Endothelial cell of umbilical vein (primary cell): ENCODE measurements at regions not wholly inside any gene's neighbourhood (a gene's known extent, or its start where the extent isn't known, plus 50 kb on each side); places are given as distances from the start of the nearest gene placed in this dataset.

Experiments
- BruUV-seq: library from RNA; stranded (reverse); fragments of 400-500 nt; replicated peaks from 2 replicates; lab custom pipeline; 2021; lab: Mats Ljungman, UMichigan
- CTCF ChIA-PET: fragments of 300-600, 350-600 bp; sonication (Branson Sonifier 250); formaldehyde crosslinking; loops from one replicate; lab custom pipeline; 2021; ENCODE audit warnings: antibody characterized with exemption, inconsistent platforms; lab: Charles Lee
- POLR2A ChIA-PET: fragments of 300-600, 350-600 bp; sonication (Branson Sonifier 250); formaldehyde crosslinking; loops from one replicate; lab custom pipeline; 2021; ENCODE audit warnings: antibody characterized with exemption, inconsistent platforms; lab: Charles Lee
- DNase-seq: peaks from one replicate; pipeline ENCODE4 v3.0.0-alpha.2; 2011; ENCODE audit warnings: low read depth, low spot score
- FAIRE-seq: peaks from 2 replicates; lab custom pipeline; 2011; peaks lifted over from hg19 to GRCh38; lab: Jason Lieb, UNC
- H2AFZ ChIP-seq: 2 replicates; pipeline ENCODE4 v1.6.0; 2012; ENCODE audit warnings: low read depth, low read length, control low read depth, inconsistent platforms
- H3K27ac ChIP-seq: 2 replicates; pipeline ENCODE4 v1.5.1; 2011; ENCODE audit warnings: low read depth, mild to moderate bottlenecking, control low read depth, low read length, moderate library complexity; ENCODE audit not compliant: insufficient read depth
- H3K27me3 ChIP-seq, 2 experiments: 2 replicates each; pipeline versions ENCODE4 v1.6.0 to v1.6.1; 2011; ENCODE audit warnings: low read length in 2 of 2, mixed read lengths in 1 of 2; ENCODE audit not compliant: control insufficient read depth in 2 of 2, insufficient read depth in 2 of 2
- H3K36me3 ChIP-seq, 2 experiments: 2 replicates in 1 of 2; 3 replicates in 1 of 2; pipeline ENCODE4 v1.5.1; 2011; ENCODE audit warnings: low read length in 2 of 2, mild to moderate bottlenecking in 1 of 2, moderate library complexity in 1 of 2; ENCODE audit not compliant: control insufficient read depth in 2 of 2, insufficient read depth in 2 of 2; ENCODE audit errors: extremely low read depth in 1 of 2
- H3K4me1 ChIP-seq: 3 replicates; pipeline ENCODE4 v1.5.1; 2011; ENCODE audit warnings: mild to moderate bottlenecking, low read length; ENCODE audit not compliant: control insufficient read depth, insufficient read depth; ENCODE audit errors: extremely low read depth
- H3K4me2 ChIP-seq: 2 replicates; pipeline ENCODE4 v1.6.1; 2011; ENCODE audit warnings: low read length, control low read depth, mixed read lengths; ENCODE audit not compliant: insufficient read depth
- H3K4me3 ChIP-seq, 3 experiments: fragments of 200-600 bp in 1 of 3; sonication (generic), shearing (Covaris generic) in 1 of 3; replicated peaks in 1 of 3; 2 replicates each; pipeline ENCODE4 v1.5.1; 2011 to 2016; ENCODE audit warnings: control low read depth in 3 of 3, low read length in 3 of 3, mild to moderate bottlenecking in 2 of 3, inconsistent platforms in 1 of 3, low read depth in 1 of 3, moderate library complexity in 1 of 3; ENCODE audit not compliant: insufficient read depth in 1 of 3
- H3K79me2 ChIP-seq: 2 replicates; pipeline ENCODE4 v1.6.0; 2012; ENCODE audit warnings: low read length, inconsistent platforms; ENCODE audit not compliant: control insufficient read depth, insufficient read depth
- H3K9ac ChIP-seq: replicated peaks from 2 replicates; pipeline ENCODE3; 2011; ENCODE audit warnings: low read length, control low read depth; ENCODE audit not compliant: insufficient read depth; ENCODE audit errors: extremely low read depth
- H3K9me1 ChIP-seq: replicated peaks from 3 replicates; pipeline ENCODE4 v1.6.0; 2011; ENCODE audit warnings: mild to moderate bottlenecking, low read length; ENCODE audit not compliant: control insufficient read depth, insufficient read depth; ENCODE audit errors: extremely low read depth
- H3K9me3 ChIP-seq: replicated peaks from 2 replicates; pipeline ENCODE4 v1.5.1; 2012; ENCODE audit warnings: low read length, inconsistent platforms; ENCODE audit not compliant: control insufficient read depth, insufficient read depth
- H4K20me1 ChIP-seq: replicated peaks from 2 replicates; pipeline ENCODE3; 2011; ENCODE audit warnings: mild to moderate bottlenecking, low read length; ENCODE audit not compliant: control insufficient read depth, insufficient read depth; ENCODE audit errors: extremely low read depth
- EZH2 ChIP-seq: IDR thresholded peaks from 2 replicates; pipeline ENCODE4 v1.6.1; 2012; ENCODE audit warnings: borderline replicate concordance, low read depth, mild to moderate bottlenecking, moderate library complexity, low read length, inconsistent platforms; ENCODE audit not compliant: severe bottlenecking
- FOS ChIP-seq: IDR thresholded peaks from 2 replicates; pipeline ENCODE4 v1.6.1; 2011; ENCODE audit warnings: mild to moderate bottlenecking, low read length, moderate library complexity, borderline replicate concordance; ENCODE audit not compliant: insufficient read depth
- GATA2 ChIP-seq: IDR thresholded peaks from 2 replicates; pipeline ENCODE4 v1.7.0; 2011; ENCODE audit warnings: low read depth, mild to moderate bottlenecking, moderate library complexity, mixed read lengths, low read length; ENCODE audit not compliant: insufficient read length, insufficient read depth
- JUN ChIP-seq: IDR thresholded peaks from 2 replicates; pipeline ENCODE4 v1.6.1; 2011; ENCODE audit warnings: borderline replicate concordance, low read depth; ENCODE audit not compliant: insufficient read length, insufficient read depth
- MYC ChIP-seq: IDR thresholded peaks from one replicate; pipeline ENCODE4 v1.6.1; 2011; ENCODE audit warnings: mild to moderate bottlenecking, low read depth, low read length
- POLR2A ChIP-seq: IDR thresholded peaks from 2 replicates; pipeline ENCODE4 v1.6.1; 2012; ENCODE audit warnings: low read depth, mild to moderate bottlenecking, control low read depth, low read length
- POLR2AphosphoS5 ChIP-seq: IDR thresholded peaks from 2 replicates; pipeline ENCODE4 v1.6.1; 2012; ENCODE audit warnings: low read depth, mild to moderate bottlenecking, control low read depth, low read length, moderate library complexity; ENCODE audit not compliant: insufficient read depth
- dilution Hi-C: fragments of 300-500 bp; cut with MboI; formaldehyde crosslinking; loops from one replicate; pipeline ENCODE4 v1.15.0; 2019; ENCODE audit warnings: low sequenced_read_pairs; ENCODE audit not compliant: extremely low pct_ligation_motif_present
- intact Hi-C: fragments of 100-400 bp; cut with micrococcal nuclease; formaldehyde crosslinking; loops from one replicate; pipeline ENCODE4 v1.10.0; 2022
- TF ChIP-seq, protein P1 (sequence below): IDR thresholded peaks from 2 replicates; pipeline ENCODE4 v1.6.1; 2011; ENCODE audit not compliant: insufficient read depth, insufficient read length
- TF ChIP-seq, protein P2 (sequence below), 2 donors: IDR thresholded peaks; 1 replicate in 1 of 2; 2 replicates in 1 of 2; pipeline ENCODE4 v1.5.1; 2011; ENCODE audit warnings: low read length in 2 of 2, mild to moderate bottlenecking in 2 of 2, moderate library complexity in 2 of 2, control low read depth in 1 of 2, inconsistent platforms in 1 of 2, low read depth in 1 of 2; ENCODE audit not compliant: insufficient read depth in 1 of 2; ENCODE audit errors: extremely low read depth in 1 of 2

DNA sequence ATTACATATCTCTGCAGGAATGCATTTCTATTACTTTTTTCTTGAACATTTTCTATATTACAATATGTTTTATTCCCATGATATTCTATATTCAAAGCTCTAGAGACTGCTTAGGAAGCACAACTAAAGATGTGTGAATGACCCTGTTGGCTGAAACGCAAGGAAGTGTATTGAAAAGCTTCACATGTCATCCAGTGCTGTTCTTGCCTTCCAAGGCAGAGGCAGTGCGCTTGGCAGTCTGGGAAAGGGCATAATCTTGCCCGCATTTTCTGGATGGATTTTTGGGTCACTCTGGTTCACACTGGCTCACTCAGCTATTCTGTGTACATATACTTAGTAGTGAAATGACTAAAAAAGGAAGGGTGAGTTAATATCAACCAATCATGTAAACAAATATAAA is 262.4 kb downstream of the PTPRC start:
- no TSS peak for BruUV-seq

DNA sequence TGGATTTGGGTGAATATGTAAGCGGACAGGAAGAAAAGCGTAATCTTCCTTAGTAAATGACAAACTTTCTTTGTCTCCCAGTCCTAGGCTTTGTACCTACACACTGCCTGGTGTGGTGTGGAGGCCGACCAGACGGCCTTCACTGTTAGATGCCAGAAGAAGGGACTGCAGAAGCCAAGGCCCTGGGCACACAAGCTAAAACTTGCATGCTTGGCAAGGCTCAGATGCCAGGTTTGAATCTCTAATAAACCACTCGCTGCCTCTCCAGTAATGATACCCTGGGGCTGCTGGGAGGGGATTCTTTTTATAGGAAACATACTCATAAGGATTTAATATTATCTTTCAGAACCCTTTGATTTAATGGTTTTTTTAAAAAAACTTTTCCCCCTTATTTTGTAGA is 263.8 kb downstream of the PTPRC start:
- Histone ChIP-seq H3K4me2 (no peak overlapping the region), H3K4me1 (peaks cover 12% of the 10 kb centered on the region), H3K27me3 (no peaks in the 10 kb centered on the region), H3K27ac (no peak overlapping the region), H4K20me1 (peaks cover 4% of the 10 kb centered on the region), H2AFZ (no peak overlapping the region), H3K4me3 (no peak overlapping the region), H3K9ac (no peak overlapping the region), H3K36me3 (peaks cover 8 to 29% of the 10 kb centered on the region in 2 experiments), H3K79me2 (peaks cover 84% of the 10 kb centered on the region), H3K9me1 (no peaks in the 10 kb centered on the region), H3K9me3 (no peaks in the 10 kb centered on the region)
- dilution Hi-C loops, result no loop called here
- no peak for DNase-seq
- TF ChIP-seq GATA2, result no peak
- TF ChIP-seq POLR2AphosphoS5, result no peak
- TF ChIP-seq MYC, result no peak
- no peak for TF ChIP-seq POLR2A
- no peak for TF ChIP-seq EZH2
- no peak for TF ChIP-seq FOS
- TF ChIP-seq, protein P1, sequence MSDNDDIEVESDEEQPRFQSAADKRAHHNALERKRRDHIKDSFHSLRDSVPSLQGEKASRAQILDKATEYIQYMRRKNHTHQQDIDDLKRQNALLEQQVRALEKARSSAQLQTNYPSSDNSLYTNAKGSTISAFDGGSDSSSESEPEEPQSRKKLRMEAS, result no peak
- TF ChIP-seq, protein P2, sequence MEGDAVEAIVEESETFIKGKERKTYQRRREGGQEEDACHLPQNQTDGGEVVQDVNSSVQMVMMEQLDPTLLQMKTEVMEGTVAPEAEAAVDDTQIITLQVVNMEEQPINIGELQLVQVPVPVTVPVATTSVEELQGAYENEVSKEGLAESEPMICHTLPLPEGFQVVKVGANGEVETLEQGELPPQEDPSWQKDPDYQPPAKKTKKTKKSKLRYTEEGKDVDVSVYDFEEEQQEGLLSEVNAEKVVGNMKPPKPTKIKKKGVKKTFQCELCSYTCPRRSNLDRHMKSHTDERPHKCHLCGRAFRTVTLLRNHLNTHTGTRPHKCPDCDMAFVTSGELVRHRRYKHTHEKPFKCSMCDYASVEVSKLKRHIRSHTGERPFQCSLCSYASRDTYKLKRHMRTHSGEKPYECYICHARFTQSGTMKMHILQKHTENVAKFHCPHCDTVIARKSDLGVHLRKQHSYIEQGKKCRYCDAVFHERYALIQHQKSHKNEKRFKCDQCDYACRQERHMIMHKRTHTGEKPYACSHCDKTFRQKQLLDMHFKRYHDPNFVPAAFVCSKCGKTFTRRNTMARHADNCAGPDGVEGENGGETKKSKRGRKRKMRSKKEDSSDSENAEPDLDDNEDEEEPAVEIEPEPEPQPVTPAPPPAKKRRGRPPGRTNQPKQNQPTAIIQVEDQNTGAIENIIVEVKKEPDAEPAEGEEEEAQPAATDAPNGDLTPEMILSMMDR (IDR thresholded peaks at IDR 0.05; ENCODE audit: extremely low read depth in 1 of 2, insufficient read depth in 1 of 2, low read depth in 1 of 2, low read length in 2 of 2), result no peak
- TF ChIP-seq JUN, result no peak
- ChIA-PET CTCF (interaction anchor here (1.2 to 2.3 kb wide), 3 partner anchors 10 to 210 kb away, joined by 4 to 13 read pairs (median 4); no protein-coding TSS in a partner anchor), POLR2A (no interaction called here)
- no peak for FAIRE-seq
- BruUV-seq, result no TSS peak
- intact Hi-C loops, result no loop called here

More for the DNA sequence above, 262.4 kb downstream of the PTPRC start:
- H3K4me3 ChIP-seq, result no peak overlapping the region
- no peak overlapping the region for H3K27ac ChIP-seq
- no peaks in the 10 kb centered on the region for H3K9me3 ChIP-seq
- FAIRE-seq, result no peak
- peaks cover 77% of the 10 kb centered on the region for H3K79me2 ChIP-seq
- H3K4me1 ChIP-seq, result peaks cover 4% of the 10 kb centered on the region
- H3K27me3 ChIP-seq, result no peaks in the 10 kb centered on the region
- no peak for DNase-seq
- H3K4me2 ChIP-seq, result no peak overlapping the region
- dilution Hi-C loops (no loop called here), intact Hi-C loops (no loop called here)
- peaks cover 4% of the 10 kb centered on the region for H4K20me1 ChIP-seq
- ChIA-PET POLR2A (no interaction called here), CTCF (interaction anchor here (2.3 kb wide), 1 partner anchor 8 kb away, joined by 13 read pairs; no protein-coding TSS in a partner anchor)
- H2AFZ ChIP-seq, result no peak overlapping the region
- peaks cover 8 to 30% of the 10 kb centered on the region in 2 experiments for H3K36me3 ChIP-seq
- H3K9ac ChIP-seq, result no peak overlapping the region
- TF ChIP-seq FOS, result no peak
- no peaks in the 10 kb centered on the region for H3K9me1 ChIP-seq
